ENCODE measurements at regions not wholly inside any gene's neighbourhood (a gene's known extent, or its start where the extent isn't known, plus 50 kb on each side); places are given as distances from the start of the nearest gene placed in this dataset.
"Not testable (repeated sequence)": the region's sequence is repeated elsewhere in the genome, so short reads cannot be mapped to it uniquely, and the experiment has no call there.

DNA sequence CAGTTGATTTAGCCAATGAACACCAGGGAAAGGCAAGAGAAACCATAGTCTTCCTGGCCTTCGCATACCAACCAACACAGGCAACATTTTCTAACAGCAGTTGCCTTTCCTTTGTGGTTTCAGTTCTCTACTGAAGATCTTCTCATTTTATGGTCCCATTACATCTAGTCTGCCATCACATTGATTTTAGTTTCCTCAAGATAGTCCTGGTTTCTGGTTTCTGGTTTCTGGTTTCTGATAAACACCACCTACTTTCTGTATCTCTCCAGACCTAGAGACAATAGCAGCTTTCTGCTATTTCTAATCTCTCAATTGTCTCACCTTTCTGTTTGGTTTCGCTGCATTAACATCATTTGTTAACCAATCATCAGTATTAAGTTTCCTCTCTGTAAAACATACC lies 646.3 kb upstream of the SPANXN1 start:
- Mint-ChIP-seq H3K9me3 (ENCODE audit: low read depth, unreplicated experiment) (no peaks in the 10 kb centered on the region), H3K36me3 (ENCODE audit: insufficient read depth, unreplicated experiment) (no peaks in the 10 kb centered on the region), H3K27ac (ENCODE audit: unreplicated experiment) (no peak overlapping the region), H3K27me3 (ENCODE audit: unreplicated experiment) (no peaks in the 10 kb centered on the region), H3K4me1 (ENCODE audit: low read depth, unreplicated experiment) (no peaks in the 10 kb centered on the region), H3K4me3 (ENCODE audit: low read depth, unreplicated experiment) (no peak overlapping the region)
- no peak for TF ChIP-seq CTCF (IDR thresholded peaks at IDR 0.05; ENCODE audit: unreplicated experiment)
- DNase-seq: no peak
- intact Hi-C loops (cut with micrococcal nuclease; ENCODE audit: unreplicated experiment): no loop called here
- CTCF ChIA-PET: no interaction called here
- no TSS peak for BruUV-seq (replicated peaks)

DNA sequence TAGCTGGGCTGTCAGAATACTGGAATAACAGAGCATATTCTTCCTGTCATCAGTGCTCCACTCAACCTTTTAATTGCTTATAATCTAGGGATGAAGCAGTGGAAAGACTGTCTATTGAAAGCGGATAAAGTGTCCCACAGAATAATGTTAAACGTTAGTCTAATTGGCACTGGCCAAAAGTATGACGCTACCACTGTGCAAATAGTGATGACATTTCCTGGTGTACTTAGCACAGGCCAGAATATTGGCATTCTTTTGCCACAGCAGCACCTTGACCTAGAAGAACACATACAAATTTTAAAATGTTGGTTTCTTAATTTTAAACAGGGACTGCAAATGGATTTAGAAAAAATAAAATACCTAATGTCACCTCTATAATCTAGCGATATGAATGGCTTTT lies 635.2 kb upstream of the SPANXN1 start:
- Mint-ChIP-seq H3K4me1 (ENCODE audit: low read depth, unreplicated experiment) (no peaks in the 10 kb centered on the region), H3K27me3 (ENCODE audit: unreplicated experiment) (no peaks in the 10 kb centered on the region), H3K27ac (ENCODE audit: unreplicated experiment) (no peak overlapping the region), H3K9me3 (ENCODE audit: low read depth, unreplicated experiment) (no peaks in the 10 kb centered on the region), H3K4me3 (ENCODE audit: low read depth, unreplicated experiment) (no peak overlapping the region), H3K36me3 (ENCODE audit: insufficient read depth, unreplicated experiment) (no peaks in the 10 kb centered on the region)
- no peak for DNase-seq
- intact Hi-C loops (cut with micrococcal nuclease; ENCODE audit: unreplicated experiment): no loop called here
- TF ChIP-seq CTCF (IDR thresholded peaks at IDR 0.05; ENCODE audit: unreplicated experiment): no peak
- BruUV-seq (replicated peaks): no TSS peak
- CTCF ChIA-PET: no interaction called here

- no peaks in the 10 kb centered on the region for H3K27me3 Mint-ChIP-seq (ENCODE audit: unreplicated experiment)
- no peak overlapping the region for H3K4me3 Mint-ChIP-seq (ENCODE audit: low read depth, unreplicated experiment)
- TF ChIP-seq CTCF (IDR thresholded peaks at IDR 0.05; ENCODE audit: unreplicated experiment): no peak
- no peak overlapping the region for H3K27ac Mint-ChIP-seq (ENCODE audit: unreplicated experiment)
- H3K4me1 Mint-ChIP-seq (ENCODE audit: low read depth, unreplicated experiment): no peaks in the 10 kb centered on the region
- no peak for DNase-seq
- H3K36me3 Mint-ChIP-seq (ENCODE audit: insufficient read depth, unreplicated experiment): no peaks in the 10 kb centered on the region
- intact Hi-C loops (cut with micrococcal nuclease; ENCODE audit: unreplicated experiment): no loop called here
- H3K9me3 Mint-ChIP-seq (ENCODE audit: low read depth, unreplicated experiment): peaks cover 3% of the 10 kb centered on the region
- CTCF ChIA-PET: no interaction called here
- no TSS peak for BruUV-seq (replicated peaks)
Observed at GRCh38 chrX:144616317-144616716, 631.0 kb upstream of the SPANXN1 start.

- intact Hi-C loops (cut with micrococcal nuclease; ENCODE audit: unreplicated experiment): no loop called here
- Mint-ChIP-seq H3K4me1 (ENCODE audit: low read depth, unreplicated experiment) (peaks cover 8% of the 10 kb centered on the region), H3K27ac (ENCODE audit: unreplicated experiment) (peak overlapping the region; percentile 69), H3K36me3 (ENCODE audit: insufficient read depth, unreplicated experiment) (peaks cover 4% of the 10 kb centered on the region), H3K27me3 (ENCODE audit: unreplicated experiment) (no peaks in the 10 kb centered on the region), H3K9me3 (ENCODE audit: low read depth, unreplicated experiment) (peaks cover 7% of the 10 kb centered on the region), H3K4me3 (ENCODE audit: low read depth, unreplicated experiment) (no peak overlapping the region)
- CTCF ChIA-PET: no interaction called here
- no peak for TF ChIP-seq CTCF (IDR thresholded peaks at IDR 0.05; ENCODE audit: unreplicated experiment)
- DNase-seq: peak; percentile 53
- no TSS peak for BruUV-seq (replicated peaks)
Observed at GRCh38 chrX:144627947-144628346, 619.4 kb upstream of the SPANXN1 start.

- H3K4me1 Mint-ChIP-seq (ENCODE audit: low read depth, unreplicated experiment); H3K9me3 Mint-ChIP-seq (ENCODE audit: low read depth, unreplicated experiment); H3K36me3 Mint-ChIP-seq (ENCODE audit: insufficient read depth, unreplicated experiment); BruUV-seq (replicated peaks); H3K27me3 Mint-ChIP-seq (ENCODE audit: unreplicated experiment): not testable (repeated sequence)
- CTCF ChIA-PET: interaction anchor here (0.6 kb wide), 2 partner anchors 122 to 157 kb away, joined by 3 read pairs; no protein-coding TSS in a partner anchor
- H3K27ac Mint-ChIP-seq (ENCODE audit: unreplicated experiment): peak overlapping the region; percentile 89
- peak overlapping the region; percentile 19 for H3K4me3 Mint-ChIP-seq (ENCODE audit: low read depth, unreplicated experiment)
- DNase-seq: peak; percentile 48
- intact Hi-C loops (cut with micrococcal nuclease; ENCODE audit: unreplicated experiment): loop anchor here (1.0 kb wide), 1 partner anchor 157 kb away; no protein-coding TSS in a partner anchor
Observed at GRCh38 chrX:144634451-144634850, 612.9 kb upstream of the SPANXN1 start.

Data from Calu3 (cell line).